ENCODE measurements at regions not wholly inside any gene's neighbourhood (a gene's known extent, or its start where the extent isn't known, plus 50 kb on each side); places are given as distances from the start of the nearest gene placed in this dataset.

GRCh38 chr6:12585497-12585958, 131.0 kb upstream of the PHACTR1 start:
- Histone ChIP-seq H3K79me2 (ENCODE audit: insufficient read depth, low read depth, low read length) (no peaks in the 10 kb centered on the region), H3K27ac (ENCODE audit: low read depth, low read length, poor library complexity, severe bottlenecking) (no peak overlapping the region), H3K9me2 (ENCODE audit: insufficient read depth, low read length) (no peaks in the 10 kb centered on the region), H4K20me1 (ENCODE audit: insufficient read depth, low read length) (no peaks in the 10 kb centered on the region), H3K4me2 (ENCODE audit: low read length) (no peak overlapping the region), H3K4me1 (ENCODE audit: insufficient read depth, low read length, poor library complexity, severe bottlenecking) (peaks cover 5% of the 10 kb centered on the region), H3K36me3 (ENCODE audit: insufficient read depth, low read length) (no peaks in the 10 kb centered on the region), H3K9me3 (ENCODE audit: low read length) (no peaks in the 10 kb centered on the region), H2AFZ (ENCODE audit: low read length) (no peak overlapping the region), H3K4me3 (ENCODE audit: low read depth, low read length, poor library complexity, severe bottlenecking) (no peak overlapping the region)
- no peak for DNase-seq (ENCODE audit: low spot score)
- intact Hi-C loops (cut with micrococcal nuclease; ENCODE audit: unreplicated experiment) = no loop called here
- TF ChIP-seq, protein P1, sequence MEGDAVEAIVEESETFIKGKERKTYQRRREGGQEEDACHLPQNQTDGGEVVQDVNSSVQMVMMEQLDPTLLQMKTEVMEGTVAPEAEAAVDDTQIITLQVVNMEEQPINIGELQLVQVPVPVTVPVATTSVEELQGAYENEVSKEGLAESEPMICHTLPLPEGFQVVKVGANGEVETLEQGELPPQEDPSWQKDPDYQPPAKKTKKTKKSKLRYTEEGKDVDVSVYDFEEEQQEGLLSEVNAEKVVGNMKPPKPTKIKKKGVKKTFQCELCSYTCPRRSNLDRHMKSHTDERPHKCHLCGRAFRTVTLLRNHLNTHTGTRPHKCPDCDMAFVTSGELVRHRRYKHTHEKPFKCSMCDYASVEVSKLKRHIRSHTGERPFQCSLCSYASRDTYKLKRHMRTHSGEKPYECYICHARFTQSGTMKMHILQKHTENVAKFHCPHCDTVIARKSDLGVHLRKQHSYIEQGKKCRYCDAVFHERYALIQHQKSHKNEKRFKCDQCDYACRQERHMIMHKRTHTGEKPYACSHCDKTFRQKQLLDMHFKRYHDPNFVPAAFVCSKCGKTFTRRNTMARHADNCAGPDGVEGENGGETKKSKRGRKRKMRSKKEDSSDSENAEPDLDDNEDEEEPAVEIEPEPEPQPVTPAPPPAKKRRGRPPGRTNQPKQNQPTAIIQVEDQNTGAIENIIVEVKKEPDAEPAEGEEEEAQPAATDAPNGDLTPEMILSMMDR (conservative IDR thresholded peaks at IDR 0.05; ENCODE audit: low read length) = no peak
- no peak for TF ChIP-seq EZH2phosphoT487 (IDR thresholded peaks at IDR 0.05; ENCODE audit: borderline replicate concordance, low read depth, low read length)
- ChIA-PET POLR2A (no interaction called here), CTCF (ENCODE audit: unreplicated experiment) (no interaction called here)
- no TSS peak for BruUV-seq (replicated peaks)

- Histone ChIP-seq H3K4me2 (ENCODE audit: low read length) (no peak overlapping the region), H3K36me3 (ENCODE audit: insufficient read depth, low read length) (no peaks in the 10 kb centered on the region), H4K20me1 (ENCODE audit: insufficient read depth, low read length) (no peaks in the 10 kb centered on the region), H2AFZ (ENCODE audit: low read length) (no peak overlapping the region), H3K27ac (ENCODE audit: low read depth, low read length, poor library complexity, severe bottlenecking) (no peak overlapping the region), H3K9me2 (ENCODE audit: insufficient read depth, low read length) (no peaks in the 10 kb centered on the region), H3K9me3 (ENCODE audit: low read length) (no peaks in the 10 kb centered on the region), H3K79me2 (ENCODE audit: insufficient read depth, low read depth, low read length) (no peaks in the 10 kb centered on the region), H3K4me3 (ENCODE audit: low read depth, low read length, poor library complexity, severe bottlenecking) (no peak overlapping the region), H3K4me1 (ENCODE audit: insufficient read depth, low read length, poor library complexity, severe bottlenecking) (peaks cover 5% of the 10 kb centered on the region)
- POLR2A ChIA-PET = interaction anchor here (0.6 to 0.8 kb wide), 3 partner anchors 8 to 412 kb away, joined by 3 to 5 read pairs (median 3); no protein-coding TSS in a partner anchor
- intact Hi-C loops (cut with micrococcal nuclease; ENCODE audit: unreplicated experiment) = no loop called here
- TF ChIP-seq EZH2phosphoT487 (IDR thresholded peaks at IDR 0.05; ENCODE audit: borderline replicate concordance, low read depth, low read length) = no peak
- TF ChIP-seq, protein P1 (conservative IDR thresholded peaks at IDR 0.05; ENCODE audit: low read length) = no peak
- no TSS peak for BruUV-seq (replicated peaks)
- no peak for DNase-seq (ENCODE audit: low spot score)
- CTCF ChIA-PET (ENCODE audit: unreplicated experiment) = no interaction called here
These were observed 129.7 kb upstream of the PHACTR1 start for GRCh38 chr6:12586721-12587480.

DNA sequence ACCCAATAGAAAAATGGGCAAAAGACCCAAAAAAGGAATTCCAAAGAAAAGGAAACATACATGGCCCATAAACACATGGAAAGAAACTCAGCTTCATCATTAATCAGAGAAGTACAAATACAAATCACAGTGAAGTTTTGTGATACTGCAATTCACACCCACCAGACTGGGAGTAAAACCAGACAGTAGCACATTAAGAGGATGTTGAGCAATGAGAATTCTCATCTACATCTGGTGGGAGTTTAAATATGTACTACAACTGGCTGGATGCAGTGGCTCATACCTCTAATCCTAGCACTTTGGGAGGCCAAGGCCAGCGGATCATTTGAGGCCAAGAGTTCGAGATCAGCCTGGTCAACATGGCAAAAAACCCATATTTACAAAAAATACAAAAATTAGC, 125.7 kb upstream of the PHACTR1 start:
- Histone ChIP-seq H2AFZ (ENCODE audit: low read length) (no peak overlapping the region), H3K4me3 (ENCODE audit: low read depth, low read length, poor library complexity, severe bottlenecking) (no peak overlapping the region), H4K20me1 (ENCODE audit: insufficient read depth, low read length) (no peaks in the 10 kb centered on the region), H3K36me3 (ENCODE audit: insufficient read depth, low read length) (no peaks in the 10 kb centered on the region), H3K4me2 (ENCODE audit: low read length) (no peak overlapping the region), H3K27ac (ENCODE audit: low read depth, low read length, poor library complexity, severe bottlenecking) (no peak overlapping the region), H3K9me3 (ENCODE audit: low read length) (no peaks in the 10 kb centered on the region), H3K79me2 (ENCODE audit: insufficient read depth, low read depth, low read length) (no peaks in the 10 kb centered on the region), H3K9me2 (ENCODE audit: insufficient read depth, low read length) (no peaks in the 10 kb centered on the region), H3K4me1 (ENCODE audit: insufficient read depth, low read length, poor library complexity, severe bottlenecking) (peaks cover 39% of the 10 kb centered on the region)
- no peak for DNase-seq (ENCODE audit: low spot score)
- CTCF ChIA-PET (ENCODE audit: unreplicated experiment) = no interaction called here
- TF ChIP-seq EZH2phosphoT487 (IDR thresholded peaks at IDR 0.05; ENCODE audit: borderline replicate concordance, low read depth, low read length) = no peak
- TF ChIP-seq, protein P1 (conservative IDR thresholded peaks at IDR 0.05; ENCODE audit: low read length) = no peak
- POLR2A ChIA-PET = no interaction called here
- no TSS peak for BruUV-seq (replicated peaks)
- intact Hi-C loops (cut with micrococcal nuclease; ENCODE audit: unreplicated experiment) = no loop called here

Measured in OCI-LY7 (cell line).